HCT116 (cell line): ENCODE measurements at regions not wholly inside any gene's neighbourhood (a gene's known extent, or its start where the extent isn't known, plus 50 kb on each side); places are given as distances from the start of the nearest gene placed in this dataset.

Source experiments
- ATAC-seq: fragments of 200-7000 bp; cut with Tn5 transposase; 2 replicates; pipeline ENCODE4 v1.9.1; 2020; ENCODE audit warnings: mild to moderate bottlenecking, moderate library complexity
- BruUV-seq: library from RNA; stranded (reverse); fragments of 400-500 nt; replicated peaks from 2 replicates; lab custom pipeline; 2021; lab: Mats Ljungman, UMichigan
- CTCF ChIA-PET: fragments of 300-600 bp; sonication (Branson Sonifier 250); formaldehyde crosslinking; loops from one replicate; lab custom pipeline; 2021; ENCODE audit warnings: antibody characterized with exemption; lab: Charles Lee
- POLR2A ChIA-PET: fragments of 300-600, 350-600 bp; sonication (Branson Sonifier 250); formaldehyde crosslinking; loops from one replicate; lab custom pipeline; 2021; ENCODE audit warnings: antibody characterized with exemption; lab: Charles Lee
- RAD21 ChIA-PET, 2 experiments: fragments of 300-600 bp; sonication (Branson Sonifier 250); formaldehyde crosslinking; loops; one replicate each; lab custom pipeline; 2023; ENCODE audit warnings: low total read pairs in 2 of 2; ENCODE audit not compliant: uncharacterized antibody in 2 of 2, unreplicated experiment in 2 of 2, low non-redundant PET in 1 of 2; lab: Charles Lee
- DNase-seq: peaks from one replicate; pipeline ENCODE4 v3.0.0-alpha.2; 2010; ENCODE audit warnings: low read depth, low spot score
- H2AFZ ChIP-seq: fragments of 200-600 bp; shearing (Covaris generic), sonication (generic); 2 replicates; pipeline ENCODE4 v1.6.1; 2017; ENCODE audit warnings: low read depth, mixed run types, mixed read lengths, antibody characterized with exemption, low read length; ENCODE audit not compliant: poor library complexity, severe bottlenecking
- H3K27ac ChIP-seq: 2 replicates; pipeline ENCODE4 v1.5.1; 2012; ENCODE audit warnings: low read depth, low read length
- H3K27me3 ChIP-seq: fragments of 200-600 bp; sonication (generic); 2 replicates; pipeline ENCODE4 v1.6.1; 2016; ENCODE audit warnings: mixed run types, low read length, mixed read lengths; ENCODE audit not compliant: insufficient read depth
- H3K36me3 ChIP-seq, 2 experiments: fragments of 200-500 bp in 1 of 2; fragments of 200-600 bp in 1 of 2; sonication (Bioruptor generic) in 1 of 2; sonication (generic) in 1 of 2; 2 replicates each; pipeline versions ENCODE4 v1.5.1 to v1.6.1; 2014 to 2016; ENCODE audit warnings: low read length in 2 of 2, inconsistent platforms in 1 of 2, mixed read lengths in 1 of 2, mixed run types in 1 of 2; ENCODE audit not compliant: insufficient read depth in 2 of 2, control insufficient read depth in 1 of 2
- H3K4me1 ChIP-seq, 2 experiments: fragments of 200-600 bp in 1 of 2; sonication (generic) in 1 of 2; 2 replicates each; pipeline versions ENCODE4 v1.5.1 to v1.6.1; 2012 to 2017; ENCODE audit warnings: low read length in 2 of 2, inconsistent platforms in 1 of 2, mild to moderate bottlenecking in 1 of 2, mixed read lengths in 1 of 2, mixed run types in 1 of 2, moderate library complexity in 1 of 2; ENCODE audit not compliant: insufficient read depth in 2 of 2, control insufficient read depth in 1 of 2
- H3K4me2 ChIP-seq: fragments of 200-600 bp; sonication (generic); 2 replicates; pipeline ENCODE4 v1.6.1; 2017; ENCODE audit warnings: mixed run types, low read length, mixed read lengths
- H3K4me3 ChIP-seq, 2 experiments: fragments of 200-600 bp in 1 of 2; sonication (generic) in 1 of 2; replicated peaks in 1 of 2; 2 replicates each; pipeline ENCODE4 v1.5.1; 2011 to 2016; ENCODE audit warnings: low read length in 2 of 2, control low read depth in 1 of 2, low read depth in 1 of 2, mild to moderate bottlenecking in 1 of 2, mixed read lengths in 1 of 2, mixed run types in 1 of 2
- H3K79me2 ChIP-seq: fragments of 200-600 bp; sonication (generic); 2 replicates; pipeline ENCODE4 v1.6.1; 2017; ENCODE audit warnings: mild to moderate bottlenecking, mixed run types, low read length, moderate library complexity, mixed read lengths; ENCODE audit not compliant: insufficient read depth
- H3K9ac ChIP-seq: fragments of 200-600 bp; sonication (generic); 2 replicates; pipeline ENCODE4 v1.6.1; 2016; ENCODE audit warnings: low read length, mixed read lengths
- H3K9me2 ChIP-seq: fragments of 200-600 bp; sonication (generic), shearing (Covaris generic); 2 replicates; pipeline ENCODE4 v1.6.1; 2017; ENCODE audit warnings: mixed run types, mild to moderate bottlenecking, moderate library complexity; ENCODE audit not compliant: insufficient read depth
- H3K9me3 ChIP-seq, 2 experiments: fragments of 200-500 bp in 1 of 2; fragments of 200-600 bp in 1 of 2; sonication (Bioruptor generic) in 1 of 2; sonication (generic) in 1 of 2; 2 replicates each; pipeline ENCODE4 v1.6.1; 2014 to 2017; ENCODE audit warnings: low read length in 2 of 2, mixed read lengths in 2 of 2, inconsistent platforms in 1 of 2, low read depth in 1 of 2, mild to moderate bottlenecking in 1 of 2, mixed run types in 1 of 2, moderate library complexity in 1 of 2; ENCODE audit not compliant: control insufficient read depth in 1 of 2, insufficient read depth in 1 of 2
- H4K20me1 ChIP-seq: fragments of 200-600 bp; sonication (generic), shearing (Covaris generic); 2 replicates; pipeline ENCODE4 v1.6.1; 2017; ENCODE audit warnings: mixed run types, mild to moderate bottlenecking, moderate library complexity; ENCODE audit not compliant: insufficient read depth
- EZH2phosphoT487 ChIP-seq: fragments of 200-600 bp; IDR thresholded peaks from 2 replicates; pipeline ENCODE4 v1.6.1; 2018; ENCODE audit warnings: antibody characterized with exemption, borderline replicate concordance
- POLR2A ChIP-seq: IDR thresholded peaks from 2 replicates; pipeline ENCODE4 v1.7.0; 2011; ENCODE audit warnings: borderline replicate concordance; ENCODE audit not compliant: insufficient read depth, insufficient read length; ENCODE audit errors: extremely low read depth
- SRF ChIP-seq: IDR thresholded peaks from 2 replicates; pipeline ENCODE4 v1.6.1; 2012; ENCODE audit warnings: low read depth
- ZNF274 ChIP-seq: fragments of 200-500 bp; sonication (Bioruptor generic); IDR thresholded peaks from 2 replicates; pipeline ENCODE4 v1.6.1; 2014; ENCODE audit warnings: mild to moderate bottlenecking, low read depth, low read length, inconsistent platforms
- intact Hi-C: fragments of 100-400 bp; cut with micrococcal nuclease; formaldehyde crosslinking; loops from 2 replicates; pipeline ENCODE4 v1.10.0; 2022
- TF ChIP-seq, protein P1 (sequence below): IDR thresholded peaks from 2 replicates; pipeline ENCODE4 v1.6.1; 2012; ENCODE audit warnings: low read depth
- TF ChIP-seq, protein P2 (sequence below): IDR thresholded peaks from 2 replicates; pipeline ENCODE4 v1.6.1; 2011; ENCODE audit warnings: mild to moderate bottlenecking, low read length, moderate library complexity; ENCODE audit not compliant: insufficient replicate concordance; ENCODE audit errors: extremely low read depth

DNA sequence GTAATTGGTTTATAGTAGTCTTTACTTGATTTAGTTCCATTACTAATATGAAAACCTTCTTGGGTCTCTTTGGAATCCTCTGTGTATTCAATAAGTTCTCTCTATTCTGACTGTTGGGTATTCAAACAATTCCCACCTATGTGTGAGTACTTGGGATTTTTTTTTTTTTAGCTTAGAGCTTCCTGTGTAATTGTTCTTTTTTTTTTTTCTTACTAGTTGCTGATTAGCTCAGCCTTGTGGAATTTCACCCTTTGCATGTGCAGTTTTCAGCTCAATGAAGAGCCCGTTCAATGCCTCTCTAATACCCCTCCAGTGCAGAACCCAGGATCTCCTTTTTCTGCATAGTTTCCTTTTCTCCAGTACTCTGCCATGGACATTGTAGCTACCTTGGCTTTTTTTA lies 339.1 kb upstream of the GALNT5 start:
- RAD21 ChIA-PET = no interaction called here
- CTCF ChIA-PET = no interaction called here
- Histone ChIP-seq H3K4me1 (no peaks in the 10 kb centered on the region), H4K20me1 (no peaks in the 10 kb centered on the region), H3K9ac (no peak overlapping the region), H3K9me2 (no peaks in the 10 kb centered on the region), H3K36me3 (no peaks in the 10 kb centered on the region), H3K4me3 (no peak overlapping the region), H3K79me2 (no peaks in the 10 kb centered on the region), H3K27ac (no peak overlapping the region), H3K4me2 (no peak overlapping the region), H3K27me3 (no peaks in the 10 kb centered on the region), H3K9me3 (no peaks in the 10 kb centered on the region), H2AFZ (no peak overlapping the region)
- POLR2A ChIA-PET = no interaction called here
- intact Hi-C loops = no loop called here
- no peak for DNase-seq
- no peak for TF ChIP-seq ZNF274
- no peak for TF ChIP-seq SRF
- TF ChIP-seq, protein P1, sequence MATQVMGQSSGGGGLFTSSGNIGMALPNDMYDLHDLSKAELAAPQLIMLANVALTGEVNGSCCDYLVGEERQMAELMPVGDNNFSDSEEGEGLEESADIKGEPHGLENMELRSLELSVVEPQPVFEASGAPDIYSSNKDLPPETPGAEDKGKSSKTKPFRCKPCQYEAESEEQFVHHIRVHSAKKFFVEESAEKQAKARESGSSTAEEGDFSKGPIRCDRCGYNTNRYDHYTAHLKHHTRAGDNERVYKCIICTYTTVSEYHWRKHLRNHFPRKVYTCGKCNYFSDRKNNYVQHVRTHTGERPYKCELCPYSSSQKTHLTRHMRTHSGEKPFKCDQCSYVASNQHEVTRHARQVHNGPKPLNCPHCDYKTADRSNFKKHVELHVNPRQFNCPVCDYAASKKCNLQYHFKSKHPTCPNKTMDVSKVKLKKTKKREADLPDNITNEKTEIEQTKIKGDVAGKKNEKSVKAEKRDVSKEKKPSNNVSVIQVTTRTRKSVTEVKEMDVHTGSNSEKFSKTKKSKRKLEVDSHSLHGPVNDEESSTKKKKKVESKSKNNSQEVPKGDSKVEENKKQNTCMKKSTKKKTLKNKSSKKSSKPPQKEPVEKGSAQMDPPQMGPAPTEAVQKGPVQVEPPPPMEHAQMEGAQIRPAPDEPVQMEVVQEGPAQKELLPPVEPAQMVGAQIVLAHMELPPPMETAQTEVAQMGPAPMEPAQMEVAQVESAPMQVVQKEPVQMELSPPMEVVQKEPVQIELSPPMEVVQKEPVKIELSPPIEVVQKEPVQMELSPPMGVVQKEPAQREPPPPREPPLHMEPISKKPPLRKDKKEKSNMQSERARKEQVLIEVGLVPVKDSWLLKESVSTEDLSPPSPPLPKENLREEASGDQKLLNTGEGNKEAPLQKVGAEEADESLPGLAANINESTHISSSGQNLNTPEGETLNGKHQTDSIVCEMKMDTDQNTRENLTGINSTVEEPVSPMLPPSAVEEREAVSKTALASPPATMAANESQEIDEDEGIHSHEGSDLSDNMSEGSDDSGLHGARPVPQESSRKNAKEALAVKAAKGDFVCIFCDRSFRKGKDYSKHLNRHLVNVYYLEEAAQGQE = no peak
- BruUV-seq = no TSS peak
- ATAC-seq = no peak

DNA sequence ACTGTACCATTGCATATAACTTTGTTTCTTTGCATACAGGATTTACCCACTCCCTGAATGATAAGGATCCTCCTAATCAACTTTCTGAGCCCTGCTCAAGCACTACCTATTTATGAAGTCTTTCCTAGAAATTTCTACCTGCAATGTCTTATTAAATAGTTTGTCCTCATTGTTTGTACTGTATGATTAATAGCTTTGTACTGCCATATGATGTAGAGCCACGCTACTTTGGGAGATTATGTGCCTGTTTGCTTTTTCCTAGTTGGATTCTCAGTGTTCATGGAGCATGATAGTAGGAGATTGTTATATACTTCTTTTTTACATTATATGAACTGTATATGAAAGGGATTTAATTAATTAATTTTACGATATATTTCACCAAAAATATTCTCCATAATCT lies 327.1 kb upstream of the GALNT5 start:
- ChIA-PET CTCF (no interaction called here), RAD21 (no interaction called here), POLR2A (no interaction called here)
- Histone ChIP-seq H3K27ac (no peak overlapping the region), H3K9me3 (peaks cover 0 to 7% of the 10 kb centered on the region in 2 experiments; a peak in 2 of 4 replicates), H2AFZ (no peak overlapping the region), H3K9me2 (no peaks in the 10 kb centered on the region), H3K9ac (no peak overlapping the region), H4K20me1 (no peaks in the 10 kb centered on the region), H3K4me3 (no peak overlapping the region), H3K4me1 (no peaks in the 10 kb centered on the region), H3K79me2 (no peaks in the 10 kb centered on the region), H3K27me3 (no peaks in the 10 kb centered on the region), H3K4me2 (no peak overlapping the region), H3K36me3 (no peaks in the 10 kb centered on the region)
- ATAC-seq = no peak
- DNase-seq = no peak
- TF ChIP-seq, protein P1 = no peak
- TF ChIP-seq, protein P2, sequence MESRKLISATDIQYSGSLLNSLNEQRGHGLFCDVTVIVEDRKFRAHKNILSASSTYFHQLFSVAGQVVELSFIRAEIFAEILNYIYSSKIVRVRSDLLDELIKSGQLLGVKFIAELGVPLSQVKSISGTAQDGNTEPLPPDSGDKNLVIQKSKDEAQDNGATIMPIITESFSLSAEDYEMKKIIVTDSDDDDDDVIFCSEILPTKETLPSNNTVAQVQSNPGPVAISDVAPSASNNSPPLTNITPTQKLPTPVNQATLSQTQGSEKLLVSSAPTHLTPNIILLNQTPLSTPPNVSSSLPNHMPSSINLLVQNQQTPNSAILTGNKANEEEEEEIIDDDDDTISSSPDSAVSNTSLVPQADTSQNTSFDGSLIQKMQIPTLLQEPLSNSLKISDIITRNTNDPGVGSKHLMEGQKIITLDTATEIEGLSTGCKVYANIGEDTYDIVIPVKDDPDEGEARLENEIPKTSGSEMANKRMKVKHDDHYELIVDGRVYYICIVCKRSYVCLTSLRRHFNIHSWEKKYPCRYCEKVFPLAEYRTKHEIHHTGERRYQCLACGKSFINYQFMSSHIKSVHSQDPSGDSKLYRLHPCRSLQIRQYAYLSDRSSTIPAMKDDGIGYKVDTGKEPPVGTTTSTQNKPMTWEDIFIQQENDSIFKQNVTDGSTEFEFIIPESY = no peak
- no peak for TF ChIP-seq EZH2phosphoT487
- no peak for TF ChIP-seq POLR2A
- intact Hi-C loops = no loop called here
- no TSS peak for BruUV-seq
